ENCODE measurements at regions not wholly inside any gene's neighbourhood (a gene's known extent, or its start where the extent isn't known, plus 50 kb on each side); places are given as distances from the start of the nearest gene placed in this dataset.

DNA sequence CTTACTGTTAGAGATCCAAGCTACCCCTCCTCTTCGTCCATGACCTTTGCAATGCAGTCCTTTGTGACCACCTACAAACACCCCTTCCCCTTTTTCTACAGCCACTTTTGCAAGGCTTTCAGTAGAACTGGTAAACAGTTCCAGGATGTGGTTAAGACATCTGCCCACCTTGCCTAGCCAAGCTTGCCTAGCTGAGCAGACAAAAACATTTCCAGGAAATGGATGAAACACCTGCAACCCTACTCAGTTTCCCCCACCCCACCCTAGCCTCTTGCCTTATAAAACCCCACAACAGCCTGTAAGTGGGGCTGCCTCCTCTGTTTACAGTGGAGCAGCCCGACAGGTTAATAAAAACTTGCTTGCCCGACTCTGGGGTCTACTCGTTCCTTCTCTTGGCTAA is 133.8 kb downstream of the ZC4H2 start:
- TF ChIP-seq EZH2 (IDR thresholded peaks at IDR 0.05; ENCODE audit: low read length, unreplicated experiment) = no peak
- TF ChIP-seq EZH2phosphoT487 (IDR thresholded peaks at IDR 0.05; ENCODE audit: borderline replicate concordance, low read length) = no peak
- TF ChIP-seq, protein P1, sequence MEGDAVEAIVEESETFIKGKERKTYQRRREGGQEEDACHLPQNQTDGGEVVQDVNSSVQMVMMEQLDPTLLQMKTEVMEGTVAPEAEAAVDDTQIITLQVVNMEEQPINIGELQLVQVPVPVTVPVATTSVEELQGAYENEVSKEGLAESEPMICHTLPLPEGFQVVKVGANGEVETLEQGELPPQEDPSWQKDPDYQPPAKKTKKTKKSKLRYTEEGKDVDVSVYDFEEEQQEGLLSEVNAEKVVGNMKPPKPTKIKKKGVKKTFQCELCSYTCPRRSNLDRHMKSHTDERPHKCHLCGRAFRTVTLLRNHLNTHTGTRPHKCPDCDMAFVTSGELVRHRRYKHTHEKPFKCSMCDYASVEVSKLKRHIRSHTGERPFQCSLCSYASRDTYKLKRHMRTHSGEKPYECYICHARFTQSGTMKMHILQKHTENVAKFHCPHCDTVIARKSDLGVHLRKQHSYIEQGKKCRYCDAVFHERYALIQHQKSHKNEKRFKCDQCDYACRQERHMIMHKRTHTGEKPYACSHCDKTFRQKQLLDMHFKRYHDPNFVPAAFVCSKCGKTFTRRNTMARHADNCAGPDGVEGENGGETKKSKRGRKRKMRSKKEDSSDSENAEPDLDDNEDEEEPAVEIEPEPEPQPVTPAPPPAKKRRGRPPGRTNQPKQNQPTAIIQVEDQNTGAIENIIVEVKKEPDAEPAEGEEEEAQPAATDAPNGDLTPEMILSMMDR (conservative IDR thresholded peaks at IDR 0.05; ENCODE audit: low read depth, low read length) = no peak
- no peaks in the 10 kb centered on the region for H3F3A ChIP-seq (ENCODE audit: low read length, unreplicated experiment)

DNA sequence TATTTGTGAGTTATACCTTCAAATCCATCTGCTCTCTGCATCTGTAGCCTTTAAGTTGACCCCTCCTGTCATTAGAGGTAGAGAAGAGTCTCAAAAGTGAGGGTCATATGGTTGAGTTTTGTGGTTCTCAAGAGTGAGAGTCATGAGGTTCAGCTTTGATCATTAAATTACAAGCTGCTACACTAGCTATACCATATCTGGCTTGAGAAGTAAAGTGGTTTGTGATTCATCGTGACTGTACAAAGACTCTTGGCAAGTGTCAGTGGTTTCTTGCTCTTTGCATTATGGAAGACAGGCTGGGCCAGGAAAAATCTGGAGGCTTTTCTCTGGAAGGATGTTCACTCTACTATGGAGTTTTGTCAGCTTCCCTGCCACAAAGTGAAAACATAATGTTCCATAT is 170.6 kb downstream of the ZC4H2 start:
- H3K9me3 ChIP-seq (ENCODE audit: low read length) = no peaks in the 10 kb centered on the region
- no TSS peak for BruUV-seq (replicated peaks)
- intact Hi-C loops (cut with micrococcal nuclease) = no loop called here
- no peak overlapping the region for H3K9ac ChIP-seq (ENCODE audit: low read length)
- POLR2A ChIA-PET (ENCODE audit: unreplicated experiment) = no interaction called here
- H3K9me2 ChIP-seq (replicated peaks; ENCODE audit: low read length) = no peaks in the 10 kb centered on the region
- DNase-seq (peak; percentile 43), ATAC-seq (no peak; the same call in 1 of the 2 replicates)
- TF ChIP-seq EZH2phosphoT487 (IDR thresholded peaks at IDR 0.05; ENCODE audit: borderline replicate concordance, low read length) (no peak), EZH2 (IDR thresholded peaks at IDR 0.05; ENCODE audit: low read length, unreplicated experiment) (no peak)
- TF ChIP-seq, protein P1 (conservative IDR thresholded peaks at IDR 0.05; ENCODE audit: low read depth, low read length) = no peak
- no peak overlapping the region for H2AFZ ChIP-seq (ENCODE audit: low read length)
- H3K27ac ChIP-seq (ENCODE audit: low read length) = no peak overlapping the region
- no peaks in the 10 kb centered on the region for H3K27me3 ChIP-seq (ENCODE audit: low read length)
- H3K36me3 ChIP-seq (ENCODE audit: low read depth, low read length) = no peaks in the 10 kb centered on the region
- no peak overlapping the region for H3K4me3 ChIP-seq (ENCODE audit: low read length)
- CTCF ChIA-PET = no interaction called here
- no peaks in the 10 kb centered on the region for H3K79me2 ChIP-seq (ENCODE audit: low read length)
- no peak overlapping the region for H3K4me2 ChIP-seq (ENCODE audit: low read length)
- no peaks in the 10 kb centered on the region for H4K20me1 ChIP-seq (ENCODE audit: low read length)
- no peaks in the 10 kb centered on the region for H3F3A ChIP-seq (ENCODE audit: low read length, unreplicated experiment)
- H3K4me1 ChIP-seq (ENCODE audit: insufficient read depth, low read length) = no peaks in the 10 kb centered on the region

More for the DNA sequence above, 133.8 kb downstream of the ZC4H2 start:
- Histone ChIP-seq H3K36me3 (ENCODE audit: low read depth, low read length) (no peaks in the 10 kb centered on the region), H3K9me2 (replicated peaks; ENCODE audit: low read length) (no peaks in the 10 kb centered on the region), H2AFZ (ENCODE audit: low read length) (no peak overlapping the region), H3K9ac (ENCODE audit: low read length) (no peak overlapping the region), H3K79me2 (ENCODE audit: low read length) (no peaks in the 10 kb centered on the region), H3K9me3 (ENCODE audit: low read length) (no peaks in the 10 kb centered on the region), H3K27ac (ENCODE audit: low read length) (no peak overlapping the region), H3K4me1 (ENCODE audit: insufficient read depth, low read length) (no peaks in the 10 kb centered on the region), H3K27me3 (ENCODE audit: low read length) (no peaks in the 10 kb centered on the region), H4K20me1 (ENCODE audit: low read length) (no peaks in the 10 kb centered on the region), H3K4me3 (ENCODE audit: low read length) (no peak overlapping the region), H3K4me2 (ENCODE audit: low read length) (no peak overlapping the region)
- intact Hi-C loops (cut with micrococcal nuclease) = no loop called here
- ChIA-PET CTCF (no interaction called here), POLR2A (ENCODE audit: unreplicated experiment) (no interaction called here)
- DNase-seq (no peak), ATAC-seq (no peak)
- no TSS peak for BruUV-seq (replicated peaks)

DNA sequence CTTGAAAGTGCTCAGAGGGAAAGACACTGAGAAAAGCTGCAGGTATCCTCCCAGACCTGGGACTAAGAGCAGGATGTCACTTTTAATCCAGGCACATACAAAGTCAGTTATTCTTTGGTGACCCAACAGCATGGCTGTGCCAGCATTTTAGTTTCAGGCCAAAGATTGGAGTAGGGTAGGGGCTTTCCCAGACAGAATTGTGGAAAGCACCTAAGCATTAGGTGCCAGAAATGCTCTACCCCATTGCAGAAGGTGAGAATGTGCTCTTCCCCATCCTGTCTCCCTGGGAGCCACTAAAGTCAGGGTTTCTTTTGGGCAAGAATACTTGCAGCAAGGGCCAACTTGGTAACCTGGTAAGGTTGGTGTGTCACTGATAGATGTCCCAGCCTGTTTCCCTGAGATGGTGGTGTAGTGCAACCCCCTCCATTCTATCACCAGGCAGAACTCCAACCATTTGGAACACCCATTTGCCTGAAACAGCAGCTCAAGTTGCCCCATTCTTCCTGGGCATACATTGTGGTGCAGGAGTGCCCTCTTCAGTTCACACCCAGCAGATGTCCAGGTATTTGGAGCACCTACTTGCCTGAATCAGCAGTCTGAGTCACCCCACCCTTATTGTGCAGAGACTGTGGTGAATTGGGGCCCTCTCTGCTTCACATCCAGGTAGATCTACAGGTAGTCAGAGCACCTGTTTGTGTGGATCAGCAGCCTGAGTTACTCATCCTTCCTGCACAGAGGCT is 183.5 kb downstream of the ZC4H2 start:
- H3K9me2 ChIP-seq (replicated peaks; ENCODE audit: low read length) = no peaks in the 10 kb centered on the region
- H4K20me1 ChIP-seq (ENCODE audit: low read length) = no peaks in the 10 kb centered on the region
- TF ChIP-seq EZH2phosphoT487 (IDR thresholded peaks at IDR 0.05; ENCODE audit: borderline replicate concordance, low read length) (no peak), EZH2 (IDR thresholded peaks at IDR 0.05; ENCODE audit: low read length, unreplicated experiment) (no peak)
- TF ChIP-seq, protein P1 (conservative IDR thresholded peaks at IDR 0.05; ENCODE audit: low read depth, low read length) = no peak
- DNase-seq = no peak
- BruUV-seq (replicated peaks) = no TSS peak
- no peak overlapping the region for H2AFZ ChIP-seq (ENCODE audit: low read length)
- H3K4me3 ChIP-seq (ENCODE audit: low read length) = no peak overlapping the region
- no peaks in the 10 kb centered on the region for H3K79me2 ChIP-seq (ENCODE audit: low read length)
- ChIA-PET CTCF (no interaction called here), POLR2A (ENCODE audit: unreplicated experiment) (no interaction called here)
- no peak overlapping the region for H3K4me2 ChIP-seq (ENCODE audit: low read length)
- ATAC-seq = no peak
- H3K9ac ChIP-seq (ENCODE audit: low read length) = no peak overlapping the region
- H3K27me3 ChIP-seq (ENCODE audit: low read length) = no peaks in the 10 kb centered on the region
- H3K4me1 ChIP-seq (ENCODE audit: insufficient read depth, low read length) = no peaks in the 10 kb centered on the region
- H3K36me3 ChIP-seq (ENCODE audit: low read depth, low read length) = no peaks in the 10 kb centered on the region
- no peaks in the 10 kb centered on the region for H3F3A ChIP-seq (ENCODE audit: low read length, unreplicated experiment)
- no peak overlapping the region for H3K27ac ChIP-seq (ENCODE audit: low read length)
- no peaks in the 10 kb centered on the region for H3K9me3 ChIP-seq (ENCODE audit: low read length)
- intact Hi-C loops (cut with micrococcal nuclease) = no loop called here
